ENCODE measurements at regions not wholly inside any gene's neighbourhood (a gene's known extent, or its start where the extent isn't known, plus 50 kb on each side); places are given as distances from the start of the nearest gene placed in this dataset.
"Not testable (repeated sequence)": the region's sequence is repeated elsewhere in the genome, so short reads cannot be mapped to it uniquely, and the experiment has no call there.

- DNase-seq = no peak
These were observed 756.3 kb downstream of the BCKDHB start for GRCh38 chr6:80862756-80863155.

GRCh38 chr6:80860107-80860506 lies 753.6 kb downstream of the BCKDHB start:
- no peak for DNase-seq

DNA sequence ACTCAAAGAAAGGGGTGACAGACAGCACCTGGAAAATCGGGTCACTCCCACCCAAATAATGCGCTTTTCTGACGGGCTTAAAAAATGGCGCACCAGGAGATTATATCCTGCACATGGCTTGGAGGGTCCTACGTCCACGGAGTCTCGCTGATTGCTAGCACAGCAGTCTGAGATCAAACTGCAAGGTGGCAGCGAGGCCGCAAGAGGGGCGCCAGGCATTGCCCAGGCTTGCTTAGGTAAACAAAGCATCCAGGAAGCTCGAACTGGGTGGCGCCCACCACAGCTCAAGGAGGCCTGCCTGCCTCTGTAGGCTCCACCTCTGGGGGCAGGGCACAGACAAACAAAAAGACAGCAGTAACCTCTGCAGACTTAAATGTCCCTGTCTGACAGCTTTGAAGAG lies 741.5 kb downstream of the BCKDHB start:
- not testable (repeated sequence) for DNase-seq

DNA sequence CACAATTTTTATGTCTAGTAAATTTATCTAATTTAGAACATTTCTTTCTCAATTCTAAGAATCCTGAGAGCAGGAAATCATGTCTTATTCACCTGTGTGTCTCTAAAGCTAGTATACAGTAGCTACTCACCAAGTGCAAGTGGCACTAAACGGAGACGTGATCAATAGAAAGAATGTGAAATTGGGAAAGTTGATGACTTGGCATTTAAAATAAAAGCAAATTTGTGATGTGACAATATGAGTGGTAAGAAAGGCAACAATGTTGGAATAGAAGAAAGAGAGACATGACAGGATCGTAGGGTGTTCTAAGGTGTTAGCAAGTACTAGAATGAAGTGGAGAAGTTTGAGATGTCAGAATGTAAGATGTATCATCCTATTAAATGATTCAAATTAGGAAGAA lies 725.9 kb downstream of the BCKDHB start:
- DNase-seq = no peak

DNA sequence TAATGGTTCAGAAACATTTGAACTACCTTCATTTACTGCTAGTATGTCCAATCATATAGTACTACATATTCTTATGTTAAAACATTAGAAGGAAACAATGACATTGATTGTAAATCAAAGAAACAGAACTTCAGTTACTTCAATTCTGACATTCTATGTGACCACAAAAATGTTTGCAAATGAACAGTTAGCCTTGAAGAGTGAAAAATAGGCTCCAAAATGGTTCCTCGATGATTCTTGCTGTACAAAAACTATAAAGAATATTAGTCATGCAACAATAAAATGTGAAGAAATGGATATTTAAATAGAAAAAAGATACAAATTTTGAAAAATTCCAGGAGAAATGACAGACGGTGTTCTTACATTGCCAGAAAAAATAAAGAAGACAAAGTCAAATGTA lies 686.9 kb downstream of the BCKDHB start:
- no peak for DNase-seq

DNA sequence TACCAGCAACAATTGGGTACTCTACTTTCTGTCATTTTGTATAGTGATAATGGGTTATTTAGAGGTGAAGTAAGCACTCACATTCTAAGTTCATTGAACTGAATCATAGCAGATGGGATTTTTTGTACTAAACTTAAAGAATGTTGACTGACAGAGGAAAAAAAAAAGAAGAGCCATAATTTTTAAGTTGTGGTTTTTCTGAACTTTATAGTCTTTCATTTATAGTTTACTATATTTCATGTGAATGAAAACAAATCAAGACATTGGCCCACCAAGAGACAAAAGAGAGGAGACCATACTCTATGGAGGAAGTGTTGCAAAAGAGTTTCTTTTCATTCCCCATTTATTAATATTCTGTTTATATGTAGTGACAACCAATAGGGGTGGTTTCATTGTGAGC lies 685.7 kb downstream of the BCKDHB start:
- DNase-seq = no peak

DNA sequence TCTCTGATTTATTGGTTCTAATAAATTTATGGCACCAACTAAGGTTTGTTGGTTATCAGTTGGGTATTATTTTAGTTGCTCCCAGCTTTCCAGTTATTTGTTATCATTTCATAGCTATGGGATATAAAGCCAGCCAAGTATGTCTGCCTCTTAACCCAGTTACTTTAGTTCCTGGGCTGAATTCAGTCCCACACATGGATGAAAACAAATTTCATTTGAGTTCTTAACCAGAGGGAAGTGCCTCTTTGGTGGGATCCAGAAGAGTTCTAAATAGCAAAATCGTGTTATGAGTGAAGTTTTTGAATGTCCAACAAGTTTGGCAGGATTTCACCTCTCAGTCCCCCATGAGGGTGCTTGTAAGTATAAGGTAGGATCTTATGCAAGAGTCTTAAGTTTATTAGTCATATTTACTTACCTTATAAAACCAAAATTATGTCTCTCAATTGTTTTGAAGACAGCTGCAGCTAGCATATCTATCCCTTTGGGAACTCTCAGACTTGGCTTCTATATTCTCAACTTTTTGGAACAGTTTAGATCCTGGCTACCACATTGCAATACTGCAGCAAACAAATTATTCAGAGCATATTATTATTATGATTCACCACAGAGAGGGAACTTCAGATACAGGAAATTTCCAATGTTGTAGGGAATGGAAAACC lies 683.6 kb downstream of the BCKDHB start:
- DNase-seq = no peak

DNA sequence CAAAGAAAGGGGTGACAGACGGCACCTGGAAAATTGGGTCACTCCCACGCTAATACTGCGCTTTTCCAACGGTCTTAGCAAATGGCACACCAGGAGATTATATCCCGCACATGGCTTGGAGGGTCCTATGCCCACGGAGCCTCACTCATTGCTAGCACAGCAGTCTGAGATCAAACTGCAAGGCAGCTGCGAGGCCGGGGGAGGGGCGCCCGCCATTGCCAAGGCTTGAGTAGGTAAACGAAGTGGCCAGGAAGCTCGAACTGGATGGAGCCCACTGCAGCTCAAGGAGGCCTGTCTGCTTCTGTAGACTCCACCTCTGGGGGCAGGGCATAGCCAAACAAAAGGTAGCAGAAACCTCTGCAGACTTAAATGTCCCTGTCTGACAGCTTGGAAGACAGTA lies 676.8 kb downstream of the BCKDHB start:
- DNase-seq = not testable (repeated sequence)

GRCh38 chr6:80771941-80772340 lies 665.5 kb downstream of the BCKDHB start:
- DNase-seq = no peak

- no peak for DNase-seq
These were observed 662.6 kb downstream of the BCKDHB start for GRCh38 chr6:80769106-80769505.

DNA sequence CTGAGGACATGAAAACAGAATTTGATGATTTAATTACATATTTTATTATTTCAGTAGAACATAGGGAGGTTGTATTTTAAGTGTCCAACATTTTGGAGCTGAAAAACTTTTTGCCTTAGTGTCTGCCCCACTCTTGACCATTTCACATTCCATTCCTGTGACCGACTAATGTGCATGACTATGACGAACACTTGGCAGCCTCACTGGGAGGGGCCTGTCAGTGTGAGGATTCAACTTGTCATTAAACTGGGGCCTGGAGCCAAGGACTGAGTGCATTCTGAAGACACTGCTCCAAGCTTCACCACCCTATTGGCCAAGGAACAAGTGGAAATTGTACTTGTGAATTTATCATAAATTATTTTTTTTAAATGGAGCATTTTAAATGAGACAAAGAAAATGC lies 661.3 kb downstream of the BCKDHB start:
- DNase-seq = no peak

- no peak for DNase-seq
These were observed 637.7 kb downstream of the BCKDHB start for GRCh38 chr6:80744213-80744612.

DNA sequence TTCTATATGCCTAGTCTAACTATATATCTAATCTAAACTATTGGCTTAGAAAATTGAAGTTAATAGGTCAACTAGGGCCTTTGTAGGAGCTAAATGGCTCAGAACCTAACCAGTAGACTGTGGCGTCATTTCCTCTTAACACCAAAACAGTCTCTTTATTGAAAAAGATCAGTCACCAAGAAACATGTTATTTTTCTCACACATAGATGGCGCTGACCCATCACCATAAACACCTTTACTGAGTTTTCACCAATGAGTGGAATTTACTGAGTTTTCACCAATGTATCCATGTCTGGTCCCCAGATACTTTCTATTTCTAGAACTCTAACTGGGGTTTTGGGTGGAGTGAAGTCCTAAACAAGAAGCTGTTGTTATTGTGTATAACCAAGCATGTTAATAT lies 636.0 kb downstream of the BCKDHB start:
- DNase-seq = peak; percentile 1

GRCh38 chr6:80733641-80734040 lies 627.2 kb downstream of the BCKDHB start:
- no peak for DNase-seq

GRCh38 chr6:80728830-80729229 lies 622.4 kb downstream of the BCKDHB start:
- no peak for DNase-seq

DNA sequence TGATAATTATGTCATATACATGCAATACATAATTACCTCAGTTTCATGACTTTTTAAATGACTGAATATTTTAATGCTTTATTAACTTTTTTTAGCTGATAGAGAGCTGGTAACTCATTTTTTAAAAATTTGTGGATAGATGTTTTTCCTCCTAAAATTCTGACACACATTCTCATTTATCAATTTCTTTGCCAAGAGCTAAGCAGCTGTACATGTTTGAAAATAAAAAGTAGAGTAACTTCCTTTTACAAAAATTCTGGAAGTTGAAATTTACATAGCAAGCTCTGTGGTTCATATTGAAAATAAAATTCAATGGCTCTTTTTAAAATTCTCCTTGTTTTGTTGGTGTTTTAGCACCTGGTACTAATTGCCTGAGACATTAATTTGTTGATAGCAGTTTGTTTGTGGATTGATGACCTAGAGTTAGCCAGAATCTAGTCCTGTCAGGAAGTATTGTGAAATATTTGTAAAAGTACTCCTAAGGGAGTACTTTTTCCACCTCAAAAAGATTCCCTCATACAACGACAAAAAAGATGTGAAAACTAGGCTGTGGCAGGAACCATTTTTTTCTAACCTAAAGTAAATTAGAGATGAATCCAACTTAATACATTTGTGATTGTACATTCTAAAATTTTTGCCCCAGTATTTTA lies 621.8 kb downstream of the BCKDHB start:
- no peak for DNase-seq

DNA sequence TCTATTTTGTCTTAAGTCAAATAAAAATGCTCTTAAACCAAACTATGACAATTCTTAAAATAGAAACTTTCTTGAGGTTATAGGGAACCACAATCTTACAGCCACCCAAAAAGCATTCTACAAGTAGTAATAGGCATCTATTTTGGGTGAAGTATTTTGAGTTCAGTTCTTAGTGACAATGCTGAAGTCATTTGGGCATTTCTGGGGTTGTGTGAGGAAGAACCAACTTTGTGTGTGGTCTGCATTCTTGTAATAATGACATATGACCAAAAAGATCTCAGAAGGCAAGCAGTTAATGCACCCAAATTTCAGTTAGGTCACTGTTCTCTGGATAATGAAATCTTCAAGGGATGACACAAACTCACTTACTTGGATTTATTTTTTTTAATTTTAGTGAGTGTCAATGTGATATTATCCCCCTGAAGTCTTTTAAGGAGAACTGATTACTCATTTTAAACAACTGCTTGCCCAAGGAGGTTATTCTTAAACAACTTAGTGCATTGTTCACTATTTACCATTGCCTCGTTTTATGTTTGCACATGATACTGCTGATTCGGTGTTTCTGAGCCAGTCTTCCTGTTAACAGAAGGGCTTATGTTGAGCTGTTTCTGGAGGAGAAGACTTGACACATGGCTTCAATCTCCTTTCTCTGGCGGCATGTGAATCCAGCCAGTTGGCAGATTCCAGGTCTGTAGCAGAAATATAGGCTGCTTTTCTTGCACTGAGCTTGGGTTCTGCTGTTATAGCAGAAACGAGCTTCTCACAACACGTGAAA lies 618.9 kb downstream of the BCKDHB start:
- no peak for DNase-seq

DNA sequence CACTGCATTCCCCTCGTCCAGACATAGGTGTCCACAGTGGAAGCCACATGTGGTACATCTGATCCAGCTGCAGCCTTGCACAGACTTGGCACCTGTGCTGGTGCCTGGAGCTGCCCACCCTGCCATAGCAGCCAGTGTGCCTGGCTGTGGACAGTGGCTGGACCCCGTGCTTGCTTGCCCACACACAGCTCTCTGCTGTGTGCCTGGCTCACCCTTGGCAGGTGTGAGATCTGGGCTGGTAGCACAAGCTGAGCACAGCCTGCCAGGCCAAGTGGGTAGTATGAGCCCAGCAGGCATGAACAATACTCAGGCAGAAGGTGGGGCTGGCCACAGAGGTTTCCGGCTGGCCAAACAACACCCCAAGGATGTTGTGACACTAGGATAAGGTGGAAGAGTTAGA lies 614.4 kb downstream of the BCKDHB start:
- DNase-seq = no peak

GRCh38 chr6:80714513-80714912 lies 608.0 kb downstream of the BCKDHB start:
- DNase-seq = no peak

DNA sequence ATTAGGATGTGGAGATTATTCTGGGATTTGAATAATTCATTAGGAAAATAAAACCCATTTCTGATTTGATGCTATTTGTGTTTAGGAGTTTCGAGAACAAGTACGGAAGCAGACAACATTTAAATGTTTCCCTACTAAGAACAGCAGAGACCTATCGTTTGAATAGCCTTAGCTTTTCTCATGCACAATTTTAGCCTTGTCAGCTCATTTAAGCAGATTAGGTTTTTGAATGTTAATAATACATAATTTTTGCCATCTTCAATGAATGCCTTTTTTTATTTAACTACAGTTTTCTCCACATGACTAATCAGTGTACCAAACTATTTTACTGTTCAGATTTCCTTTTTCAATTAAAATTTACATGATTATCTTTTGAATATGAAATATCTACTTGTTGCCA lies 592.0 kb downstream of the BCKDHB start:
- DNase-seq = no peak

- DNase-seq = no peak
These were observed 589.8 kb downstream of the BCKDHB start for GRCh38 chr6:80696268-80696667.

DNA sequence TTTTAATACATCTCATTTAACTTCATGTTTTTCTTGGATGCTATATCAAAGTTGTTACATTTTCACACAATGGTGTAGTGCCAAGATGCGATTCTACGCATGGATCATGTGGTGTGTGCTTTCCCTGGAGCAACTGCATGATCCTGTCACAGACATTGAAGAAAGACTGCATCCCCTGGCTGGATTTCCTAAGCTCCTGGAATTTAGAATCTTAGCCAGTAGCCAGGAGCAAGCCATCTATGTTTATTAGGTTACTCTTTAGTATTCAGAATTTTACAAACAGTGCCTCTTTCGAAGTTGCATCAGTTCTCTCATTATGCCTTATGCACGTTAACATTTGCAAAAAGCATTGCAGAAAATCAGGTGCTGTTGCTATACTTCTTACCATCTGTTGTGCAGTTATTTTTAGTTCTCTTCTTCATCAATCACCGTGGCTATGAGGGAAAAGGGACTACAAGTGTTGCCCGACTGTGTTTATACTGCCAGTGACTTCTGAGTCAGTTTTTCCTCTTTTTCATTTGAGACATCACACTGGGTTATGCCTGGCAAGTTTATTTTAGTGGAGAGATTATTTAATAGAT lies 584.2 kb downstream of the BCKDHB start:
- DNase-seq = no peak

DNA sequence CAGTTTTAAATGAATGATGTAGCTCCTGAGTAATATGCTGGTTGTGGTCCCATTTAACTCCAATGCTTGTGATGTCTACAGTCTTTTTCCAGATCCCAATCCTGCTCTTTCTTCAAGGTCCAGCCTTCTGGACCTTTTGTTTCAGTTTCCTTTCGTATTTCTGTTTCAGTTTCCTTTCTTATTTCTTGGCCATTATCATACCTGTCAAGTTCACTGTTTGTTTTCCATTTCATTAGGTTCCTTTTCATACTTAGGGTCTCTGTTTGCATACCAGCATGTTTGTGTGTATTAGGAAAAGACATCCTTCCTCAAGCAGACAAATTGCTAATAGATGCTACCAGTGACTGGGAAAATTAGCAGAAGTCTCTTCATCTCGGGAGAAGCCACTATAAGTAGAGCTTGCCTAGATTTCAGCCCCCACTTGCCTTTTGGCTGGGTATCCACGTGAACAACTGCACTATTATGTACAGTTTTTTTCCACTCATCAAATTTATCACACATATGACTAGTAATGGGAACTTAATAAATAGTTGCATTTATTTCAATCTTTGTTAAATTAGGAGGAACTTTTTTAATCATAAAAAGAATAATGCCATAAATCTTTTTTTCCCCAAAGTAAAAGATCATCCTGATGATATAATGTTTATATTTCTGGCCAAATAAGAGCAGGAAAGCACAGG lies 583.4 kb downstream of the BCKDHB start:
- no peak for DNase-seq

All from NCI-H345 (cell line).